Progenitor cell of endocrine pancreas (in vitro differentiated cells): ENCODE measurements at regions not wholly inside any gene's neighbourhood (a gene's known extent, or its start where the extent isn't known, plus 50 kb on each side); places are given as distances from the start of the nearest gene placed in this dataset.
"Not testable (repeated sequence)": the region's sequence is repeated elsewhere in the genome, so short reads cannot be mapped to it uniquely, and the experiment has no call there.

Experiments used
- DNase-seq: peaks from one replicate; pipeline ENCODE4 v3.0.0; 2021; ENCODE audit warnings: low spot score; ENCODE audit not compliant: unreplicated experiment
- H3K27ac Mint-ChIP-seq: 2 replicates; pipeline ENCODE4 v1.8.0; 2021; ENCODE audit warnings: mild to moderate bottlenecking, moderate library complexity, mixed read lengths
- H3K27me3 Mint-ChIP-seq: 2 replicates; pipeline ENCODE4 v1.8.0; 2021; ENCODE audit warnings: mixed read lengths
- H3K36me3 Mint-ChIP-seq: 2 replicates; pipeline ENCODE4 v1.8.0; 2022; ENCODE audit warnings: mixed read lengths; ENCODE audit not compliant: insufficient read depth
- H3K4me1 Mint-ChIP-seq: 2 replicates; pipeline ENCODE4 v1.8.0; 2021; ENCODE audit warnings: low read depth, mixed read lengths
- H3K4me3 Mint-ChIP-seq: 2 replicates; pipeline ENCODE4 v1.8.0; 2021; ENCODE audit warnings: low read depth, mild to moderate bottlenecking, moderate library complexity, mixed read lengths
- H3K9me3 Mint-ChIP-seq: 2 replicates; pipeline ENCODE4 v1.8.0; 2021; ENCODE audit warnings: low read depth, mixed read lengths
- TF ChIP-seq, protein P1 (sequence below): fragments of 200-600 bp; sonication (generic); IDR thresholded peaks from one replicate; pipeline ENCODE4 v1.5.0; 2021; ENCODE audit warnings: antibody characterized with exemption, mild to moderate bottlenecking; ENCODE audit not compliant: unreplicated experiment

DNA sequence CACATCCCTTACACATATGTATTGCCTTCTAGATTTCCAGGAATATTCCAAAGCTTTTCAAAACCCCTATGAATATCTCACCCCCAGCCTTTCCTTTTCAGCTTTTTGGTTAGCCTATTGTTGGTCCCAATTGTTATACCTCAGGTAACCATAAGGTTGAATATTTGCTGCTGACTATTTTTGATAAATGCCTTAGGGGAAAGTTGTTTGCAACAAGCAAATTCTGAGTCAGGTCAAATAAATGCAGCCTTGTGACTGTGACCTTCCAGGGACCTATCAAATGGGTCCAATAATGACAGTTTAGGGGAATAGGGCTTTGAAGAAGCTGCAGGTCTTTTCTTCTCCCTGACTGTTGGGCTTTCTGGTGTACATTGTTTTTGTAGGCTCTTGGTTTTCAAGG is 699.7 kb downstream of the NTRK3 start:
- H3K36me3 Mint-ChIP-seq = peaks cover 2% of the 10 kb centered on the region
- peaks cover 18% of the 10 kb centered on the region for H3K4me1 Mint-ChIP-seq
- H3K9me3 Mint-ChIP-seq = peaks cover 15% of the 10 kb centered on the region
- H3K4me3 Mint-ChIP-seq = no peak overlapping the region
- TF ChIP-seq, protein P1, sequence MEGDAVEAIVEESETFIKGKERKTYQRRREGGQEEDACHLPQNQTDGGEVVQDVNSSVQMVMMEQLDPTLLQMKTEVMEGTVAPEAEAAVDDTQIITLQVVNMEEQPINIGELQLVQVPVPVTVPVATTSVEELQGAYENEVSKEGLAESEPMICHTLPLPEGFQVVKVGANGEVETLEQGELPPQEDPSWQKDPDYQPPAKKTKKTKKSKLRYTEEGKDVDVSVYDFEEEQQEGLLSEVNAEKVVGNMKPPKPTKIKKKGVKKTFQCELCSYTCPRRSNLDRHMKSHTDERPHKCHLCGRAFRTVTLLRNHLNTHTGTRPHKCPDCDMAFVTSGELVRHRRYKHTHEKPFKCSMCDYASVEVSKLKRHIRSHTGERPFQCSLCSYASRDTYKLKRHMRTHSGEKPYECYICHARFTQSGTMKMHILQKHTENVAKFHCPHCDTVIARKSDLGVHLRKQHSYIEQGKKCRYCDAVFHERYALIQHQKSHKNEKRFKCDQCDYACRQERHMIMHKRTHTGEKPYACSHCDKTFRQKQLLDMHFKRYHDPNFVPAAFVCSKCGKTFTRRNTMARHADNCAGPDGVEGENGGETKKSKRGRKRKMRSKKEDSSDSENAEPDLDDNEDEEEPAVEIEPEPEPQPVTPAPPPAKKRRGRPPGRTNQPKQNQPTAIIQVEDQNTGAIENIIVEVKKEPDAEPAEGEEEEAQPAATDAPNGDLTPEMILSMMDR = no peak
- no peak overlapping the region for H3K27ac Mint-ChIP-seq
- DNase-seq = no peak
- peaks cover 29% of the 10 kb centered on the region for H3K27me3 Mint-ChIP-seq

DNA sequence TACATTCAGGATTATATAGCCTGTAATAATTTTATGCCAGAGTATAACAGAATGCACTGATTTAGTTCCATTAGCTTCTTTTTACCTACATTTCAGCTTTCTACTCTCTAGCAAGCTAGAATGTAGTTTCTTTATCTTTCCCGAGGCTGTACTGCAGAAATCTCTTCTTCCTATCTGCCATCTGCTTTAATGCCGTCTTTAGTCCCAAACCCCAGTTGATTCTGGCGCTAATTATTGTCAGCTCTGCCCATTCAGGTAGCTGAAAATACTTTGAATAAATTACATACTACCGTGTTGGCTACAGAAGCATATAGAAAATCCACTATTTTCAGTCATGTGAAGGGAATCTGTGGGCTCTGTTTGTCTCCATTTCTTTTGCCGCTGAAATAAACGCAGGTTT is 706.7 kb downstream of the NTRK3 start:
- Mint-ChIP-seq H3K36me3 (peaks cover 2% of the 10 kb centered on the region), H3K4me1 (no peaks in the 10 kb centered on the region), H3K27ac (no peak overlapping the region), H3K27me3 (peaks cover 49% of the 10 kb centered on the region), H3K9me3 (peaks cover 10% of the 10 kb centered on the region), H3K4me3 (no peak overlapping the region)
- TF ChIP-seq, protein P1 = no peak
- no peak for DNase-seq

DNA sequence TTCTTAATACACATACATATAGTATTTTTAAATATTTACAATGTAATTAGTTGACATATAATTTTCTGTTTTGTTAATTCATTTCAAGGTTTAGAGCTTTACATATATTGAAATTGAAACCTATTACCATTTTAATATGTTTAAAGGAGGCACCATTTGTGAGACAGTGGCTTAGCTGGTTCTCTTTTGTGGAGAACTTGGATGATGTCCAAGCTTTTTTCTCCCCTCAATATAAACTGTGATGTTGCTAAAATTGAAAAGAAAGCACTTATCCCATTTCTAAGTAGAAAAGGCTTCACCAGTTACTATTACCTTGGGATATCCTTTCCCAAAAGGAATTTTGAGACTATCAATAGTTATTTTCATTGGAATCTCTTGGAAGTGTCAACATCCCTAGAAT is 707.2 kb downstream of the NTRK3 start:
- no peaks in the 10 kb centered on the region for H3K4me1 Mint-ChIP-seq
- DNase-seq = no peak
- H3K9me3 Mint-ChIP-seq = peaks cover 10% of the 10 kb centered on the region
- H3K36me3 Mint-ChIP-seq = peaks cover 2% of the 10 kb centered on the region
- H3K4me3 Mint-ChIP-seq = no peak overlapping the region
- peaks cover 55% of the 10 kb centered on the region for H3K27me3 Mint-ChIP-seq
- H3K27ac Mint-ChIP-seq = no peak overlapping the region
- TF ChIP-seq, protein P1 = no peak

DNA sequence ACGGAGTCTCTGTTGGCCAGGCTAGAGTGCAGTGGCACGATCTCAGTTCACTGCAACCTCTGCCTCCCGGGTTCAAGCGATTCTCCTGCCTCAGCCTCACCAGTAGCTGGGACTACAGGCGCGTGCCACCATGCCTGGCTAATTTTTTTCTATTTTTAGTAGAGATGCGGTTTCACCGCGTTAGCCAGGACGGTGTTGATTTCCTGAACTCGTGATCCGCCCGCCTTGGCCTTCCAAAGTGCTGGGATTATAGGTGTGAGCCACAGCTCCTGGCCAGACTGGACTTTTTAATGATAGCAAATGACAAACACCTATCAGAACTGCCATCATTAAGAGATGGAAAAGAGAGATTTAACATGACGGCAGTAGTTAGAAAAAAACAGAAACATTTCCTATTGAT is 707.9 kb downstream of the NTRK3 start:
- not testable (repeated sequence) for H3K36me3 Mint-ChIP-seq, DNase-seq, H3K4me3 Mint-ChIP-seq, H3K4me1 Mint-ChIP-seq, H3K27ac Mint-ChIP-seq, H3K9me3 Mint-ChIP-seq
- H3K27me3 Mint-ChIP-seq = peaks cover 58% of the 10 kb centered on the region

DNA sequence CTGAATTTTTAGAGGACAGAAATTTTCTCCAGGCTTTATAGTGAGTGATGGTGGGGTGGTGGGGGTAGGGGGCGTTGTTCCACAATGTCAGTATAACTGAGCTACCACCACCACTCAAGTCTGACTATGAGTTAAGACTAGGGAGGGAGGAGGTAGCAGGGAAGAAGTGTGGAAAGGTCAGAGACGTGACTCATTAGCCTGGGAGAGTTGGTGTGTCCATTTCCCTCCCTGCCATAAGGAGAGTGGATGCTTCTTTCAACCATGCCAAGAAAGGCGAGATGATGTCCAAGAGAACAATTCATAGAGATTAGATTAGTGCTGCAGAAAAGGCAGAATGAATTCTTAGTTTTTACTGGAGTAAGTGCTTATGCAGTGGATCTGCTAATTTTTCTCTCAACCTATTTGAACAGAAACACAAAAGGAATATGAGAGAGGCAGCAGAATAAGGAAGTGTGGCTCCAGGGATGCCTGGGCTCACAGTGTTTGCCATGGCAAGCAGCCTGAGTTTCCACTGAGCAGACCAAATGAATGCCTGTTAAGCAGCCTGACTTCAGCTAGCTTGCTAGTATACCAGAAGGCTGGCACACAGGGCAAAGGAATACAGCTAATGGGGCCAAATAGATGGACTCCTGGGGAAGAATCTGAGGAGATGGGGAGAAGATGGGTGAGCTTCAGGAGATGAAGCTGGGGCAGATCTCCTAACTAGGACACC is 708.9 kb downstream of the NTRK3 start:
- Mint-ChIP-seq H3K9me3 (no peaks in the 10 kb centered on the region), H3K36me3 (no peaks in the 10 kb centered on the region), H3K4me3 (no peak overlapping the region), H3K27me3 (peaks cover 64% of the 10 kb centered on the region), H3K27ac (no peak overlapping the region), H3K4me1 (no peaks in the 10 kb centered on the region)
- DNase-seq = no peak
- TF ChIP-seq, protein P1 = no peak

DNA sequence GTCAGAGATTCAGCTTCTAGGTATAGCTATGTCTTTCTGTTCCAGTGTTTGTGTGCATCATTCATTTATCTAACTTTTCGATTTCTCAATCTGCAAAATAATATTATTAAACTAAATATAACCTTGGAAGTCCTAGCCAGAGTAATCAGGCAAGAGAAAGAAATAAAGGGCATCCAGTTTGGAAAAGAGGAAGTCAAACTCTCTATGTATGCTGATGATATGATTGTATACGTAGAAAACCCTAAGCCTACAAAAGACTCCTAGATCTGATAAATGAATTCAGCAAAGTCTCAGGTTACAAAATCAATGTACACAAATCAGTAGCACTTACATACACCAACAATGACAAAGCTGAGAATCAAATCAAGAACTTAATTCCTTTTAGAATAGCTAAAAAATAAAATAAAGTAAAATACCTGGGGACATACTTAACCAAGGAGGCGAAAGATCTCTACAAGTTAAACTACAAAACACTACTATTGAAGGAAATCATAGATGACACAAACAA is 718.2 kb downstream of the NTRK3 start:
- H3K4me3 Mint-ChIP-seq = no peak overlapping the region
- TF ChIP-seq, protein P1 = no peak

More for the DNA sequence above, 718.2 kb downstream of the NTRK3 start:
- peaks cover 9% of the 10 kb centered on the region for H3K9me3 Mint-ChIP-seq
- no peaks in the 10 kb centered on the region for H3K4me1 Mint-ChIP-seq
- H3K36me3 Mint-ChIP-seq = no peaks in the 10 kb centered on the region
- no peak for DNase-seq
- peaks cover 6% of the 10 kb centered on the region for H3K27me3 Mint-ChIP-seq
- H3K27ac Mint-ChIP-seq = no peak overlapping the region
